ENCODE measurements at regions not wholly inside any gene's neighbourhood (a gene's known extent, or its start where the extent isn't known, plus 50 kb on each side); places are given as distances from the start of the nearest gene placed in this dataset.
A peak's percentile ranks its signal among the peaks of the same experiment; 100 is the strongest.

DNA sequence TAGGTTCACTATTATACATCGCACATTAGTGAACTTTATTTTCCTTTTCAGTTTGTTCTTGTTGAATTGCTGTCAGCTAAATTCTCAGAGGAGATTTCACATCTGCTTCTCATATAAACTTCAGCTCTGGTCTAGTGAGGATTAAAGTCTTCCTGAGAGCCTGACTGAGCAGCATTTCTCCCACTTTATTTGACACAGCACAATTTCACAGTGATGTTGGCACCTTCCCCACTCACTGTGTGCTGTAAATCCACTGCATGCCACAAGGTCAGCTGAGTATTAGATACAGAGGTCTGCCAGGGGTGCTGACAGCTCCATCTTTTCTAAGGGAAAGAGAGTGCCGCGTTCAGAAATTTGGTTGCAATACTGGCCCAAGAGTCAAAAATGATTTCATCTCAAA lies 567.4 kb downstream of the PRR16 start:
- TF ChIP-seq, protein P1, sequence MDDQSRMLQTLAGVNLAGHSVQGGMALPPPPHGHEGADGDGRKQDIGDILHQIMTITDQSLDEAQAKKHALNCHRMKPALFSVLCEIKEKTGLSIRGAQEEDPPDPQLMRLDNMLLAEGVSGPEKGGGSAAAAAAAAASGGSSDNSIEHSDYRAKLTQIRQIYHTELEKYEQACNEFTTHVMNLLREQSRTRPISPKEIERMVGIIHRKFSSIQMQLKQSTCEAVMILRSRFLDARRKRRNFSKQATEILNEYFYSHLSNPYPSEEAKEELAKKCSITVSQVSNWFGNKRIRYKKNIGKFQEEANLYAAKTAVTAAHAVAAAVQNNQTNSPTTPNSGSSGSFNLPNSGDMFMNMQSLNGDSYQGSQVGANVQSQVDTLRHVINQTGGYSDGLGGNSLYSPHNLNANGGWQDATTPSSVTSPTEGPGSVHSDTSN (IDR thresholded peaks at IDR 0.05), result peak; percentile 63
- TF ChIP-seq EP300 (IDR thresholded peaks at IDR 0.05; ENCODE audit: borderline replicate concordance in 1 of 2, low read depth in 1 of 2, low read length in 1 of 2) (0 out of 4 replicates have a peak, but pooled peaks of 1 of the 2 experiments have one; percentile 27), CHD2 (IDR thresholded peaks at IDR 0.05; ENCODE audit: low read length, partially characterized antibody) (no peak), TCF12 (IDR thresholded peaks at IDR 0.05) (peak; percentile 73; the same call in 1 of the 2 replicates), RFX5 (IDR thresholded peaks at IDR 0.05; ENCODE audit: low read length) (no peak), RCOR1 (IDR thresholded peaks at IDR 0.05; ENCODE audit: low read length) (no peak), TAF1 (IDR thresholded peaks at IDR 0.05; ENCODE audit: borderline replicate concordance, low read depth, low read length) (no peak), JUND (IDR thresholded peaks at IDR 0.05) (0 out of 2 replicates have a peak, but pooled peaks have one; percentile 21), FOSL2 (IDR thresholded peaks at IDR 0.05; ENCODE audit: borderline replicate concordance, low read depth) (no peak), TEAD4 (IDR thresholded peaks at IDR 0.05; ENCODE audit: borderline replicate concordance, insufficient read depth) (0 out of 2 replicates have a peak, but pooled peaks have one; percentile 13)
- TF ChIP-seq, protein P2, sequence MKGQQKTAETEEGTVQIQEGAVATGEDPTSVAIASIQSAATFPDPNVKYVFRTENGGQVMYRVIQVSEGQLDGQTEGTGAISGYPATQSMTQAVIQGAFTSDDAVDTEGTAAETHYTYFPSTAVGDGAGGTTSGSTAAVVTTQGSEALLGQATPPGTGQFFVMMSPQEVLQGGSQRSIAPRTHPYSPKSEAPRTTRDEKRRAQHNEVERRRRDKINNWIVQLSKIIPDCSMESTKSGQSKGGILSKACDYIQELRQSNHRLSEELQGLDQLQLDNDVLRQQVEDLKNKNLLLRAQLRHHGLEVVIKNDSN (IDR thresholded peaks at IDR 0.05; ENCODE audit: borderline replicate concordance, low read depth), result no peak
- TF ChIP-seq, protein P3, sequence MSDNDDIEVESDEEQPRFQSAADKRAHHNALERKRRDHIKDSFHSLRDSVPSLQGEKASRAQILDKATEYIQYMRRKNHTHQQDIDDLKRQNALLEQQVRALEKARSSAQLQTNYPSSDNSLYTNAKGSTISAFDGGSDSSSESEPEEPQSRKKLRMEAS (IDR thresholded peaks at IDR 0.05; ENCODE audit: low read depth), result no peak
- TF ChIP-seq, protein P4, sequence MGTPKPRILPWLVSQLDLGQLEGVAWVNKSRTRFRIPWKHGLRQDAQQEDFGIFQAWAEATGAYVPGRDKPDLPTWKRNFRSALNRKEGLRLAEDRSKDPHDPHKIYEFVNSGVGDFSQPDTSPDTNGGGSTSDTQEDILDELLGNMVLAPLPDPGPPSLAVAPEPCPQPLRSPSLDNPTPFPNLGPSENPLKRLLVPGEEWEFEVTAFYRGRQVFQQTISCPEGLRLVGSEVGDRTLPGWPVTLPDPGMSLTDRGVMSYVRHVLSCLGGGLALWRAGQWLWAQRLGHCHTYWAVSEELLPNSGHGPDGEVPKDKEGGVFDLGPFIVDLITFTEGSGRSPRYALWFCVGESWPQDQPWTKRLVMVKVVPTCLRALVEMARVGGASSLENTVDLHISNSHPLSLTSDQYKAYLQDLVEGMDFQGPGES (IDR thresholded peaks at IDR 0.05; ENCODE audit: low read depth, low read length), result no peak
- 68% methylated on average over 3 of the region's 3 CpGs for WGBS (ENCODE audit: low lambda C conversion rate)

DNA sequence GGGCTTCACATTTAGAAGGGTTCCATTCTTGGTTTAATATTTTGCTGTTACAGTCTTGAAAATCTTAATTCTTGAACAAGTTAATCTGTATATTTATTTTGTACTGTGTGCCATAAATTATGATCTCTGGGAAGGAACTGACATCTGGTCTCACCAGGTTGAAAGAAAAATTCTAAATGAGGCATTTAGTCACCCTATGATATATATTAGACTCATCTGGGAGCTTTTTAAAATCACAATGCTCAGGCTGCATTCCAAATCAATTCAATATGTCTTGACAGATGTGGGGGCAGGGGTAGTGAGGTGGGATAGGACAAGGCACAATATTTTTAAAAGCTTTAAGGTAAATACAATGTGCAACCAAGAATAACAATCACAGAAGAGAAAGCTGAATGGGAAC lies 569.2 kb downstream of the PRR16 start:
- Histone ChIP-seq H3K9me2 (no peaks in the 10 kb centered on the region; the same call in 1 of the 2 replicates), H3K27me3 (ENCODE audit: insufficient read depth) (no peaks in the 10 kb centered on the region), H3K36me3 (replicated peaks in 1 of 2; ENCODE audit: control insufficient read depth in 1 of 2, insufficient read depth in 2 of 2, low read length in 1 of 2) (no peaks in the 10 kb centered on the region), H3K4me1 (ENCODE audit: control insufficient read depth in 1 of 2, insufficient read depth in 2 of 2, low read depth in 1 of 2, low read length in 1 of 2) (peaks cover 0 to 2% of the 10 kb centered on the region in 2 experiments; a peak in 2 of 4 replicates), H3K9ac (no peak overlapping the region), H3K4me3 (ENCODE audit: low read depth in 2 of 2, low read length in 1 of 2) (no peak overlapping the region), H4K20me1 (ENCODE audit: insufficient read depth) (no peaks in the 10 kb centered on the region), H3K9me3 (no peaks in the 10 kb centered on the region), H3K79me2 (ENCODE audit: insufficient read depth) (no peaks in the 10 kb centered on the region), H3K4me2 (no peak overlapping the region), H2AFZ (ENCODE audit: low read depth) (no peak overlapping the region), H3K27ac (ENCODE audit: low read depth in 2 of 2, low read length in 1 of 2) (no peak overlapping the region), H3F3A (replicated peaks; ENCODE audit: insufficient read depth) (peaks cover 21% of the 10 kb centered on the region)
- no peak for DNase-seq
- CTCF ChIA-PET, result interaction anchor here (0.6 kb wide), 1 partner anchor 548 kb away, joined by 3 read pairs; no protein-coding TSS in a partner anchor
- TF ChIP-seq, protein P4 (IDR thresholded peaks at IDR 0.05; ENCODE audit: low read depth, low read length), result no peak
- TF ChIP-seq, protein P1 (IDR thresholded peaks at IDR 0.05), result peak; percentile 58
- TF ChIP-seq TCF12 (IDR thresholded peaks at IDR 0.05) (peak; percentile 65), YY1 (IDR thresholded peaks at IDR 0.05; ENCODE audit: low read depth) (no peak)
- POLR2A ChIA-PET, result no interaction called here

More for the DNA sequence above, 567.4 kb downstream of the PRR16 start:
- H3K27ac ChIP-seq (ENCODE audit: low read depth in 2 of 2, low read length in 1 of 2), result no peak overlapping the region
- no peaks in the 10 kb centered on the region for H3K79me2 ChIP-seq (ENCODE audit: insufficient read depth)
- CTCF ChIA-PET, result no interaction called here
- H3K9me2 ChIP-seq, result no peaks in the 10 kb centered on the region
- H3K4me1 ChIP-seq (ENCODE audit: control insufficient read depth in 1 of 2, insufficient read depth in 2 of 2, low read depth in 1 of 2, low read length in 1 of 2), result peaks cover 0 to 2% of the 10 kb centered on the region in 2 experiments; a peak in 2 of 4 replicates
- no peak overlapping the region for H2AFZ ChIP-seq (ENCODE audit: low read depth)
- no peaks in the 10 kb centered on the region for H4K20me1 ChIP-seq (ENCODE audit: insufficient read depth)
- no peak overlapping the region for H3K9ac ChIP-seq
- no peak overlapping the region for H3K4me3 ChIP-seq (ENCODE audit: low read depth in 2 of 2, low read length in 1 of 2)
- peaks cover 21% of the 10 kb centered on the region for H3F3A ChIP-seq (replicated peaks; ENCODE audit: insufficient read depth)
- no peaks in the 10 kb centered on the region for H3K36me3 ChIP-seq (replicated peaks in 1 of 2; ENCODE audit: control insufficient read depth in 1 of 2, insufficient read depth in 2 of 2, low read length in 1 of 2)
- no peaks in the 10 kb centered on the region for H3K9me3 ChIP-seq
- no peaks in the 10 kb centered on the region for H3K27me3 ChIP-seq (ENCODE audit: insufficient read depth)
- no peak overlapping the region for H3K4me2 ChIP-seq
- POLR2A ChIA-PET, result no interaction called here
- peak; percentile 3 for DNase-seq

Data from SK-N-SH (cell line).